LoVo (cell line): ENCODE measurements at regions not wholly inside any gene's neighbourhood (a gene's known extent, or its start where the extent isn't known, plus 50 kb on each side); places are given as distances from the start of the nearest gene placed in this dataset.

Source experiments
- DNase-seq: peaks from one replicate; pipeline ENCODE4 v3.0.0-alpha.2; 2016; ENCODE audit warnings: low spot score

DNA sequence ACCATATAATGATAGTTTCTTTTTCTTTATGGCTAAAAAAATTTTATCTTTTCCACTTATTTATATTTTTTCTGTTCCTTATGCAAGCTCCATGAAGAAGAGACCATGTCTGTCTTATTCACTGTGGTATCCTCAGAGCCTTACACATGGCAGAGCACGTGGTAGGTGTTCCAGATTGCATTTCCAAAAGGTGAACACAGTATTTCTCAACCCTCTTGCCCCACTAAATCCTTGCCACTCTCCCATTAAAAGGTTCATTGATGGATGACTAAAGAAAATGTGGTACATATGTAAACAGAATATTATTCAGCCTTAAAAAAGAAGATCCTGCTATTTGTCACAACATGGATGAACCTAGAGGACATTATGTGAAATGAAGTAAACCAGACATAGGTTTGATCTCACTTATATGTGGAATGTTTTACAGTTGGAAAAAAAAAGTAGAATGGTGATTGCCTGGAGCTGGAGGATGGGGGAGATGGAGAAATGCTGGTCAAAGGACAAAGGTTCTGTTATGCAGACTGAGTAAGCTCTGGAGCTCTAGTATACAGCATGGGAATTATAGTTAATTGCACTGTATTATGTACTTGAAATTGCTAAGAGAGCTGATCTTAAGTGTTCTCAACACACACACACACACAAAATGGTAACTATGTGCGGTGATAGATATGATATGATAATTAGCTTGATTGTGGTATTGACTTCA is 266.7 kb downstream of the CNTN3 start:
- DNase-seq = no peak

- DNase-seq = no peak
Observed at GRCh38 chr3:74346896-74347295, 267.6 kb downstream of the CNTN3 start.

DNA sequence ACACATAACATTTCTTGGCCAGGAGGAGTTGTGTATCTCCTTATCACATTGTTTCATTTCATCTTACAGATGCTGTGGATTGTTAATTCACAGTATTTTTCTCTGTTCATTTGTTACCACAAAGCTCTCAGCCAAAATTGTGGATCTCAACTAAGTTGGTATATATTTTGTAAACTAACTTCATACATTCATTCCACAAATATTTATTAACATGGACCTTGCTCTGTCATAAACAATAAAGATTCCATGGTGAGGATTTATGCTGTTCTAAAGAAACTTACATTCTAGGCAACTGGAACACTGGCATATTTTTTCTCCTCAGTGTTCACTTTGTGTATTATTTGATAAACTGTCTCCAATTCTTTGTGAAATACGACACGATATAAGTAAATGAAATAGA is 268.8 kb downstream of the CNTN3 start:
- DNase-seq = no peak

DNA sequence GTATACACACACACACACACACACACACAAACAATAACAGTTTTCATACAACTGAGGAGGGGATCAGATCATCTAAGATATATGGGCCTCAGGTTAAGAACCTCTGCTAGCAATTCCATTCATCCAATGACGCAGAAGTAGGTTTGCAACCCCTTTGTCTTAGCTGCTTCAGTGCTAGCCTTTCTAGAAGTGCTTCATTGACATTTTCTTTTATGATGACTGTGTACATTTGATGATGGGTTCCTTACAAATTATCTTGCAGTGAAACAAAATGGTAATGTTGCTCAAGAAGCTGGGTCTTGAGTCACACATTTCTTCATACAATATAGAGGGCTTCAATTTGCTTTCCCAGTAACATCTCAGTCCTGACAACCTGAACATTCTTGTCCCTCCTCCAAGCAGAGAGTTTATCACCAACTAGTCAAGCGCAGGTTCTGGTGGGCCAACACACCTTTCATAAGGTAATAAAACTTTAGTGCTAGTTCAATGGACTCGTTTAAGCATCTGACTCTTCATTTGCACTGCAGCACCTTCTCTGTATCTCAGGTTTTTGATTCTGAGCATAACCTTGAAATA is 269.5 kb downstream of the CNTN3 start:
- no peak for DNase-seq

GRCh38 chr3:74343391-74343790 is 271.1 kb downstream of the CNTN3 start:
- no peak for DNase-seq

GRCh38 chr3:74338998-74339397 is 275.5 kb downstream of the CNTN3 start:
- no peak for DNase-seq

DNA sequence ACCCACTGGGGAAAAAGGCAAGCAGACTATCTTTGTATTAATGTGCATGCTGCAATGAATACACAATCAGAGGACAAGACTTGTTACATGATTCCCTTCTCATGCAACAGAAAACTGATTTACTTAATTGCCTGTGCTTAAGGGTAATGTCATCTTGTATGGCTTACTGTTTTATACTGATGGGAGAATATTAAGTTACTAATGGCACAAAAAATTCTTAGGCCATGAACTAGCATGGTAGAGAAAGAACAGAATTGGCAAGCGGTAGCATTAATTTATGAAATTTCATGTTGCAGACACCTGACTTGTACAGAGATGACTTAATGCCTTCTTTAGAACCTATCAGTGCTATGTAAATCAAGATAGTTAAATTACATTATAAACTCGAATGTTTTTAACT is 282.3 kb downstream of the CNTN3 start:
- DNase-seq = no peak

- no peak for DNase-seq
Observed at GRCh38 chr3:74331711-74332110, 282.7 kb downstream of the CNTN3 start.

- no peak for DNase-seq
Observed at GRCh38 chr3:74329096-74329495, 285.4 kb downstream of the CNTN3 start.

DNA sequence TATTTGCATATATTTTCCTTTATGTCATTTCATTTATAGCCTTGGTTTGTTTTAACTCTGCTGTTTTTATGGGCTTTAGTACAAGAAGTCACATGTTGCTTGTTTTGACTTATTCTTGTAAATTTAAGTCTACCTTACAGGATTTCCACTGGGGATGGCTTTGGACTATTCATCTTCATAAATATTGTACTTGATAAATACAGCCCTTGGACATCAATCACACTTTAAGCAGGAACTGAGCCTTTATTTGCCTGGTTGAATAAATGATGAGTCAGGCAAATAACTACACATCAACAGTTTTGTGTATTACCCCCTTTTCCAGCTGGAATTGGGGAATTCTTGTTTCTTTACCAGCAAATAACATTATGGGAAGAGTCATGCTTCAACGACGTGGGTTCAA is 286.0 kb downstream of the CNTN3 start:
- no peak for DNase-seq

DNA sequence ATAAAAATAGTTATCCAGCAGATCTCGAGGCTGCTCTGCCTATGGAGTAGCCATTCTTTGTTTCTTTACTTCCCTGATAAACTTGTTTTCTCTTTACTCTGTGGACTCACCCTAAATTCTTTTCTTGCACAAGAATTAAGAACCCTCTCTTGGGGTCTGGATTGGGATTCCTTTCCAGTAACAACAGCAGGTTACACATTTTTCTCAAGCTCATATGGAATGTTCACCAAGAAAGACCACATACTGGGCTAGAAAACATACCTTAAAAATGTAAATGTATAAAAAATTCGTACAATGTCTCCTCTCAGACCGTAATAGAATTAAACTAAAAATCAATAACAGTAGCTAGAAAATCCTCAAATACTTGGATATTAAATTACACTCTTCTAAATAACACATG is 299.2 kb downstream of the CNTN3 start:
- DNase-seq = no peak

DNA sequence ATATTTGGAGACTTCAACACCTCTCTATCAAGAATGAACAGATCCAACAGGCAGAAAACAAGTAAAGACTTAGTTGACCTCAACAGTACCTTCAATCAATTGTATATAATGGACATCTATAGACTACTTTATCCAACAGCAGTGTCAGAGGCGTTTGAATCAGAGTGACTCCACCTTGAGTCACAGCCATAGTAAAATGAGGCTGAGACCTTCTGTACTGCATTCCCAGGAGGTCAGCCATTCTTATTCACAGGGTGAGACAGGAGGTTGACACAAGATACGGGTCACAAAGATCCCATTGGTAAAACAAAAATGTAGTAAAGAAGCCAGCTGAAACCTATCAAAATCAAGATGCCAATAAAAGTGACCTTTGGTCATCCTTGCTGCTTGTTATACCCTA is 299.8 kb downstream of the CNTN3 start:
- DNase-seq = no peak

- DNase-seq = no peak
Observed at GRCh38 chr3:74309716-74310115, 304.7 kb downstream of the CNTN3 start.

DNA sequence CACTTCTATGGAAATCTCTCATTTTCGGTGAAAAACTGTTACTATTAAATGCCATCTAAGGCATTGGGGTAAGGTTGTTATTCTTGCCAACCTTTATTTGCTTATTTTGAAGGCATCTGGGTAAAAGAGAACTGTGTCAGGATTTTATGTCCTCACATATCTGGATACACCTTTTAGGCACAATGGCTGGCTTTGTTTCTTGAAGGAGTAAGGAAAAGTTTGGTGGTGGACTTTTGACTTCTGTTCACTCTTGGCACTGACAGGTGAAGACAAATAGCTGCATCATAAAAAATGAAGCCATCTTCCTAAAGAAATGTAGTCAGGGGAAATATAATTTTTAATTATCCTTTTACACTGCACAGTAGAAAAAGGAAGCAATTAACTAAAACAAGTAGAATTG is 310.0 kb downstream of the CNTN3 start:
- DNase-seq = no peak

DNA sequence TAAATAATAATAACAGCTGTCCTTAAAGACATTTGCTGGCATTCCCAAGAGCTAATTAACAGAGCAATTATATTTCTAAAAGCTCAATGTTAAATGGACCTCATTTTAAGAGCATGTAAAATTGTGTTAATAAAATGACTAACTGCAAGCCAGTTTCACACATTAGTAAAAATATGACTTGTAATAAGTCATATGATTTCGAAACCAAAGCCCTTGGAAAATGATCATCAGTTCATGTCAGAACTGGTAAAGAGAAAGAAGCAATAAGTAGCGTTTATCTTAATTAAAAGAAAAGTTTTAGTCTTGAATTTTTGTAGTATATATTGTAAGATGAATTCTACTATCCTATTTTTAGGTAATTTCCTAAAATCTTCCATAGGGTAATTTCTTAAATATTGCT is 310.7 kb downstream of the CNTN3 start:
- no peak for DNase-seq

DNA sequence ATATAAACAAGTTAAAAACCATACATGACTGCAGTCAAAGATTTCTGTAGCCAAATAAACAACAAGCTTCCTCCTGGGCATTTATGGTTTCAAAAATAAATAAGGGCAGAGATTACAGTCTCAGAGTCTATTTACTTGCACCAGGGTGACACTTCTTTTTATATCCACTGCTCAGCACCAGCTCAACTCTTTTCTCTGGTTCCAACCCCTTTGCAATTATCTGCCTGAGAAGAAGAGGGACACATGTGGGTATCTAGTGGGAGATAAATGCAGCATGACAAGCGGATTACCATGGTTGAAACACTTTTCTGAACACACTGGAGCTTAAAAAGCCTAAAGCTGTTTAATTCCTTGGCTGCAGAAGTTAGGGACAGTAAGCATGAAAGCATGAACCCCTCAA is 311.5 kb downstream of the CNTN3 start:
- no peak for DNase-seq

GRCh38 chr3:74302281-74302680 is 312.2 kb downstream of the CNTN3 start:
- no peak for DNase-seq

DNA sequence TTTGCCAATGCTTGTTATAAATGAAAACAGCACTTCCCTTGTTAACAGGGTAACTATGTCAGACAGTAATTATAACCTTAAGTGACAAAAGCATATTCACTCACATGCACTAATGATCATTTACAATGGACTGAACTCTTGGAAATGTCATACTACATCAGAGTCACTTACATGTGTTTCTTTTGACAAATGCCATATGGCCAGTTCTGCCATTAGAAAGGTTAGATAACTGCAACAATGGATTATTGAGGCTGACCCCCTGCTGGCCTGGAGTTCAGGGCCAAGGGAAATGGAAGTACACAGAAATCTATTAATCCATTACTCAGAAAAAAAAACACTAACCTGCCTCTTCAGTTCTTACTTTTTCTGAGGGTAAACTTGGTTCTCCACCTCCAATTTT is 313.4 kb downstream of the CNTN3 start:
- no peak for DNase-seq

DNA sequence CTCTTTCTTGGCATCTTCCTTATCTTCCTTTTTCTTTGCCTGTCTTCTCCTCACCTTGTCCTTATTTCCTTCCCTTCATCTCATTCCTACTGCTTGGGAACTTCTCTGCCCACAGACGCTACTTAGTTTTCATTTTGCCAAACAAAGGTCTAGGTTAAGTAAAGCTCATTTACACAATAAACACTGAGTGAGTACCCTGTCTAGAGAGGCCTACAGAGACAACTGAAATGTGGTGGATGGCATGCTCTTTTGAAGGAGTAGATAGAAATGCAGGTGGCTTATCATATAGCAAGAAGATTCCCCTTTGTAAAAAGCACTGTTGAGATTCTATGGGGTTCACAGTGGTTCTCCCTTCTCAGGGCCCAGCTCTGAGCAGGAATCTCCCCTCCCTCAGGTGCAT is 319.0 kb downstream of the CNTN3 start:
- no peak for DNase-seq

- no peak for DNase-seq
Observed at GRCh38 chr3:74288761-74289160, 325.7 kb downstream of the CNTN3 start.

- no peak for DNase-seq
Observed at GRCh38 chr3:74287557-74287956, 326.9 kb downstream of the CNTN3 start.

DNA sequence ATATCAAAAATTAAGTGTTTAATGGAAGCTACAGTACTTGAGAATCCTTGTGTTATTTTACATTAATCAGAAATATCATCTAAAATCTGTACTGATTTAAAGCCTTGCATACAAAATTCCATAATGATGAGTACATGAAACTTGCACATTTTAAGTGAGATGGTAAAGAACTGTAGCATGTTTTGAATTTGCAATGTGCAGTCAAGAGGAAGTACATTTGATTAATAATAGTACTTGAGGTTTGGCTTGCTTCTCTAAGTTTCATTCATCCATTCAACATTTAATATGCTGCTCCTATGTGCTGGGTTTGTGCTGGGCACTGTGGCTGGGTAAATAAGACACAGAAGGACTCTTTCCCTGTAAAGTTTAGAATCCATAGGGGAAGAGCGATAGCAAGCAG is 332.3 kb downstream of the CNTN3 start:
- no peak for DNase-seq

- no peak for DNase-seq
Observed at GRCh38 chr3:74281705-74282104, 332.8 kb downstream of the CNTN3 start.
